HepG2 (cell line): ENCODE measurements at regions not wholly inside any gene's neighbourhood (a gene's known extent, or its start where the extent isn't known, plus 50 kb on each side); places are given as distances from the start of the nearest gene placed in this dataset.

ENCODE experiments used
- ATAC-seq: fragments of 200-7000 bp; cut with Tn5 transposase; 3 replicates; pipeline ENCODE4 v1.9.1; 2020; ENCODE audit warnings: mild to moderate bottlenecking, moderate library complexity
- BruUV-seq: library from RNA; stranded (reverse); fragments of 400-500 nt; replicated peaks from 2 replicates; lab custom pipeline; 2021; lab: Mats Ljungman, UMichigan
- CTCF ChIA-PET: fragments of 300-600 bp; formaldehyde crosslinking; extraction: SDS; loops from one replicate; lab custom pipeline; 2021; ENCODE audit warnings: low total read pairs, inconsistent platforms, low intra/inter-chr PET ratio; lab: Yijun Ruan, JAX
- POLR2A ChIA-PET: fragments of 350-600 bp; sonication (Branson Sonifier 250); formaldehyde crosslinking; loops from one replicate; lab custom pipeline; 2020; ENCODE audit warnings: antibody characterized with exemption, inconsistent platforms; lab: Yijun Ruan, JAX
- DNase-seq: peaks from one replicate; pipeline ENCODE4 v3.0.0-alpha.2; 2015; ENCODE audit warnings: low spot score
- FAIRE-seq: peaks from 3 replicates; lab custom pipeline; 2011; peaks lifted over from hg19 to GRCh38; lab: Jason Lieb, UNC
- H2AFZ ChIP-seq: one replicate; pipeline ENCODE4 v1.6.1; 2011; ENCODE audit warnings: low read length, inconsistent platforms
- H3K27ac ChIP-seq: fragments of 300-600 bp; 3 replicates; pipeline ENCODE4 v1.8.0; 2011; ENCODE audit warnings: mixed run types, mild to moderate bottlenecking, mixed read lengths, low read length, inconsistent platforms; ENCODE audit not compliant: insufficient read depth; ENCODE audit errors: extremely low read length
- H3K27me3 ChIP-seq, 2 experiments: fragments of 200-600 bp in 1 of 2; 2 replicates in 1 of 2; 3 replicates in 1 of 2; pipeline versions ENCODE4 v1.6.0 to v1.8.0; 2011; ENCODE audit warnings: low read length in 2 of 2, mild to moderate bottlenecking in 2 of 2, moderate library complexity in 2 of 2, inconsistent platforms in 1 of 2; ENCODE audit not compliant: insufficient read depth in 2 of 2, control insufficient read depth in 1 of 2
- H3K36me3 ChIP-seq, 2 experiments: fragments of 200-600 bp in 1 of 2; replicated peaks in 1 of 2; 2 replicates in 1 of 2; 3 replicates in 1 of 2; pipeline versions ENCODE4 v1.5.1 to v1.8.0; 2011; ENCODE audit warnings: low read length in 2 of 2, inconsistent platforms in 1 of 2; ENCODE audit not compliant: insufficient read depth in 2 of 2, control insufficient read depth in 1 of 2
- H3K4me1 ChIP-seq: 2 replicates; pipeline ENCODE4 v1.5.1; 2012; ENCODE audit warnings: low read length, inconsistent platforms; ENCODE audit not compliant: insufficient read depth
- H3K4me2 ChIP-seq: 2 replicates; pipeline ENCODE4 v1.6.0; 2011; ENCODE audit warnings: low read depth, low read length, inconsistent platforms
- H3K4me3 ChIP-seq, 3 experiments: fragments of 200-600 bp in 1 of 3; sonication (generic), shearing (Covaris generic) in 1 of 3; replicated peaks in 1 of 3; 2 replicates each; pipeline ENCODE4 v1.5.1; 2011 to 2016; ENCODE audit warnings: low read length in 3 of 3, inconsistent platforms in 2 of 3, low read depth in 2 of 3, mild to moderate bottlenecking in 2 of 3, control low read depth in 1 of 3, mixed read lengths in 1 of 3; ENCODE audit not compliant: insufficient read depth in 1 of 3
- H3K79me2 ChIP-seq: one replicate; pipeline ENCODE4 v1.6.1; 2011; ENCODE audit warnings: low read length, inconsistent platforms; ENCODE audit not compliant: insufficient read depth
- H3K9ac ChIP-seq: 2 replicates; pipeline ENCODE4 v1.6.0; 2011; ENCODE audit warnings: mild to moderate bottlenecking, low read depth, low read length, inconsistent platforms; ENCODE audit not compliant: insufficient read depth
- H3K9me3 ChIP-seq: 2 replicates; pipeline ENCODE4 v1.5.1; 2012; ENCODE audit warnings: mild to moderate bottlenecking, low read length
- H4K20me1 ChIP-seq: 2 replicates; pipeline ENCODE4 v1.6.0; 2011; ENCODE audit warnings: inconsistent platforms, mild to moderate bottlenecking, low read length, moderate library complexity; ENCODE audit not compliant: insufficient read depth
- CEBPG ChIP-seq: IDR thresholded peaks from 2 replicates; pipeline ENCODE4 v1.6.1; 2016
- KAT7 ChIP-seq: IDR thresholded peaks from 2 replicates; pipeline ENCODE4 v1.6.1; 2018; ENCODE audit warnings: borderline replicate concordance, missing compliant biosample characterization
- KLF12 ChIP-seq: sonication (generic); formaldehyde crosslinking; IDR thresholded peaks from 2 replicates; pipeline ENCODE4 v1.4.0; 2020; ENCODE audit warnings: missing genetic modification reagents, borderline replicate concordance
- SALL2 ChIP-seq: sonication (generic); formaldehyde crosslinking; IDR thresholded peaks from 2 replicates; pipeline ENCODE4 v1.8.1; 2023; ENCODE audit warnings: mild to moderate bottlenecking, missing genetic modification reagents, inconsistent platforms
- SP2 ChIP-seq: sonication (generic); formaldehyde crosslinking; IDR thresholded peaks from 2 replicates; pipeline ENCODE4 v1.5.1; 2020; ENCODE audit warnings: mild to moderate bottlenecking, missing genetic modification reagents
- TMF1 ChIP-seq: sonication (generic); formaldehyde crosslinking; IDR thresholded peaks from 2 replicates; pipeline ENCODE4 v1.8.1; 2022; ENCODE audit warnings: low read depth, missing genetic modification reagents
- ZNF354B ChIP-seq: sonication (generic); formaldehyde crosslinking; IDR thresholded peaks from 2 replicates; pipeline ENCODE4 v1.8.0; 2022; ENCODE audit warnings: mild to moderate bottlenecking, missing genetic modification reagents
- WGBS: methylation state at CpG from one replicate; pipeline ENCODE4 v1.1.6; 2017; ENCODE audit warnings: low lambda C conversion rate; 5-methylcytosine and 5-hydroxymethylcytosine counted together
- in situ Hi-C: cut with HindIII; loops from 2 replicates; pipeline ENCODE4 v1.10.0; 2017; ENCODE audit warnings: low pct_unique_long_range_greater_than_20kb; ENCODE audit not compliant: extremely low pct_ligation_motif_present
- intact Hi-C: fragments of 100-400 bp; cut with micrococcal nuclease; formaldehyde crosslinking; loops from one replicate; pipeline ENCODE4 v1.10.0; 2022; ENCODE audit not compliant: unreplicated experiment
- TF ChIP-seq, protein P1 (sequence below), 2 experiments: sonication (generic) in 1 of 2; formaldehyde crosslinking in 1 of 2; IDR thresholded peaks; 2 replicates each; pipeline versions ENCODE4 v1.4.0 to v1.6.1; 2018 to 2020; ENCODE audit warnings: missing genetic modification reagents in 2 of 2, borderline replicate concordance in 1 of 2, low read depth in 1 of 2, mild to moderate bottlenecking in 1 of 2, missing biosample characterization in 1 of 2

DNA sequence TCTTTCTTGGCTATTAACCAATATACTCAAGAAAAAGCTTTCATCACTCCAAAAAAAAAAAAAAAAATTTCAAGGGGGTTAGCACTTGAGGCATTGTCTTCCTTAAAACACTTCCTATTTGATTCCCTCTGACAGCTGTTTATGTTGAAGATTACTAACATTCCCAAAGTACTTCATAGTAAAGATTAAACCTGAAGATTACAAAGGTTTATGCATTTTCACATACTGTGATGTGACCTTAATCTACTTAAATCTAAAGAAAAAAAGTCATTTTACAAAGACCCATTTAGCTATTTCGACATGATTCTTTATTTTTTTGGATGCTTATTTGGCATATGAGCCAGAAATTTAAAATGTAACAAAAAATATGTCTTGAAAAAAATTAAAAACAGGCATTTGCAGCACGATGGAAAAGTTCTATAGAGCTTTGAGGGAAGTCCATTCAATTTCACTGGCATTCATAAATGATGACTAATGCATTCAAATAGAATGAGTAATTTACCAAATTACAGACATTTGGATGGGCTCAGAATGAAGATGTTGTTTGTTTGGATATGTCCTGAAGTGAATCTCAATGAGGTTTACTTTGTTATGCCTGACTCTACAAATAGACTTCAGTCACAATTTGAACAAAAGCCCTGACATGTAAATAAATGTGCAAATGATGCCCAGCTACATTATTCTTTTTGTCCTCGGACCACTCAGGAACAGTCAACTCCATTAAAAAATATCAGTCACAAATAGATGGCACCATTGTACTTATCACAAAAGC, 674.6 kb upstream of the MARCKS start:
- no peak for TF ChIP-seq CEBPG (CRISPR knock-in tag)
- no peak for TF ChIP-seq KAT7 (CRISPR knock-in tag)
- intact Hi-C loops, result no loop called here
- no peaks in the 10 kb centered on the region for H3K36me3 ChIP-seq
- no peak overlapping the region for H2AFZ ChIP-seq
- FAIRE-seq (no peak), ATAC-seq (no peak), DNase-seq (peak; percentile 2)
- no peaks in the 10 kb centered on the region for H4K20me1 ChIP-seq
- POLR2A ChIA-PET, result no interaction called here
- H3K4me3 ChIP-seq, result no peak overlapping the region
- no peaks in the 10 kb centered on the region for H3K27me3 ChIP-seq
- H3K4me1 ChIP-seq, result no peaks in the 10 kb centered on the region
- H3K9ac ChIP-seq, result no peak overlapping the region
- no peaks in the 10 kb centered on the region for H3K9me3 ChIP-seq
- no peaks in the 10 kb centered on the region for H3K79me2 ChIP-seq
- no peak overlapping the region for H3K4me2 ChIP-seq
- BruUV-seq, result no TSS peak
- in situ Hi-C loops, result no loop called here
- CTCF ChIA-PET, result no interaction called here
- WGBS, result 1% methylated on average over 3 of the region's 3 CpGs
- H3K27ac ChIP-seq, result no peak overlapping the region

- no peak overlapping the region for H3K4me3 ChIP-seq
- DNase-seq, result no peak
- H3K4me2 ChIP-seq, result no peak overlapping the region
- H3K27ac ChIP-seq, result no peak overlapping the region
- no TSS peak for BruUV-seq
- no peak for TF ChIP-seq SALL2 (CRISPR knock-in tag)
- no peak for TF ChIP-seq TMF1 (CRISPR knock-in tag)
- no peak for TF ChIP-seq KLF12 (CRISPR knock-in tag)
- no peak for TF ChIP-seq ZNF354B (CRISPR knock-in tag)
- TF ChIP-seq, protein P1, sequence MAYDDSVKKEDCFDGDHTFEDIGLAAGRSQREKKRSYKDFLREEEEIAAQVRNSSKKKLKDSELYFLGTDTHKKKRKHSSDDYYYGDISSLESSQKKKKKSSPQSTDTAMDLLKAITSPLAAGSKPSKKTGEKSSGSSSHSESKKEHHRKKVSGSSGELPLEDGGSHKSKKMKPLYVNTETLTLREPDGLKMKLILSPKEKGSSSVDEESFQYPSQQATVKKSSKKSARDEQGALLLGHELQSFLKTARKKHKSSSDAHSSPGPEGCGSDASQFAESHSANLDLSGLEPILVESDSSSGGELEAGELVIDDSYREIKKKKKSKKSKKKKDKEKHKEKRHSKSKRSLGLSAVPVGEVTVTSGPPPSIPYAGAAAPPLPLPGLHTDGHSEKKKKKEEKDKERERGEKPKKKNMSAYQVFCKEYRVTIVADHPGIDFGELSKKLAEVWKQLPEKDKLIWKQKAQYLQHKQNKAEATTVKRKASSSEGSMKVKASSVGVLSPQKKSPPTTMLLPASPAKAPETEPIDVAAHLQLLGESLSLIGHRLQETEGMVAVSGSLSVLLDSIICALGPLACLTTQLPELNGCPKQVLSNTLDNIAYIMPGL (CRISPR knock-in tag; IDR thresholded peaks at IDR 0.05; ENCODE audit: borderline replicate concordance in 1 of 2, low read depth in 1 of 2), result no peak
- no peak for TF ChIP-seq SP2 (CRISPR knock-in tag)
- TF ChIP-seq, all 625 proteins: peak for 0
- in situ Hi-C loops, result no loop called here
- Histone ChIP-seq H3K9me3 (no peaks in the 10 kb centered on the region), H4K20me1 (no peaks in the 10 kb centered on the region), H3K27me3 (no peaks in the 10 kb centered on the region), H3K9ac (no peak overlapping the region), H2AFZ (no peak overlapping the region), H3K4me1 (no peaks in the 10 kb centered on the region), H3K79me2 (no peaks in the 10 kb centered on the region), H3K36me3 (no peaks in the 10 kb centered on the region)
- FAIRE-seq (no peak), ATAC-seq (no peak)
- WGBS, result 0% methylated on average over 3 of the region's 3 CpGs
- CTCF ChIA-PET, result no interaction called here
- intact Hi-C loops, result no loop called here
- POLR2A ChIA-PET, result no interaction called here
Observed at GRCh38 chr6:113184291-113184690, 672.9 kb upstream of the MARCKS start.
